HG03457 (cell line): ENCODE measurements at regions not wholly inside any gene's neighbourhood (a gene's known extent, or its start where the extent isn't known, plus 50 kb on each side); places are given as distances from the start of the nearest gene placed in this dataset.
A peak's percentile ranks its signal among the peaks of the same experiment; 100 is the strongest.

ENCODE experiments used
- ATAC-seq: cut with Tn5 transposase; IDR thresholded peaks from one replicate; pipeline ENCODE4 v1.9.1; 2021; ENCODE audit warnings: moderate number of reproducible peaks; ENCODE audit not compliant: unreplicated experiment

DNA sequence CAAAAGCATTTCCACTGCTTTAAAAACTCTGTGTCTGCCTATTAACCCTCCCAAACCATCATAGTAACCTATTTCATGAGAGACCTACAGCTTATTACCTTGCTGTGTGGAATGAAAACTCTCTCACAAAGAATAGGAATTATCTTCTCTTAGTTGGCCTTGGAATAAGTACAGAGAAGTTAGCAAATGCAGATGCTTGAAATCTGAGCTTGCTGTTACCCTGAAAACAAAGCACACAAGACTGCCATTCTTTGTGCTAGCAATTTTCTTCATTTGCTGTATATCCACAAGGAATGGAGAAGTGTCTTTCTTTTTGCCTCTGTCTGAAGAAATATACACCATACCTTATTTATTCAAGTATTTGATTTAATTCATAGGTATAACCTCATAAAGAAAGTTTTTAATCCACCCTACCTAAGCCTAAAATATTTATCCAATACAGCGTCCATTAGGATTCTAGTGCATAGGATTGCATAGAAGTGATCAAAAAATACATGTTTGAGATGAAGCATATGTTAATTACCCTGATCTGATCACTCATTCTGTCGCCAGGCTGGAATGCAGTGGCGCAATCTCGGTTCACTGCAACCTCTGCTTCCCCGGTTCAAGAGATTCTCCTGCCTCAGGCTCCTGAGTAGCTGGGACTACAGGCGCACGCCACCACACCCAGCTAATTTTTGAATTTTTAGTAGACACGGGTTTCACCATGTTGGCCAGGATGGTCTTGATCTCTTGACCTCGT lies 451.1 kb downstream of the LTN1 start:
- ATAC-seq: no peak

DNA sequence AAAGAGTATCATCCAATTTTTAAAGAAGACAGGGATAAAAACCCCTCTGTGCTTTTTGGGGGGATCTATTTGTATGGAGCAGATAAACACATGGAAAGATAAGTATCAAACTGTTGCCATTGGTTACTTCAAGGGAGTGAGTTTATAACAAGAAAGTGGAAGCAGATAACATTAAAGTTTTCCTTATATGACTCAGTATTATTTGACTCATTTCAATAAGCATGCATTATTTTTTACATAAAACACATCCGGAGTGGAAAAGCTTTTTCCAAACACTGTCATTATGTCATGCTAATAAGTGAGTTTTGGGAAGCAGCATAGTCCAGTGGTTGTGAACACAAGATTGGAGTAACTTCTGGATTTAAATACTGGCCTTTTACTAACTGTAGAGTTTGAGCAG lies 452.2 kb downstream of the LTN1 start:
- no peak for ATAC-seq

DNA sequence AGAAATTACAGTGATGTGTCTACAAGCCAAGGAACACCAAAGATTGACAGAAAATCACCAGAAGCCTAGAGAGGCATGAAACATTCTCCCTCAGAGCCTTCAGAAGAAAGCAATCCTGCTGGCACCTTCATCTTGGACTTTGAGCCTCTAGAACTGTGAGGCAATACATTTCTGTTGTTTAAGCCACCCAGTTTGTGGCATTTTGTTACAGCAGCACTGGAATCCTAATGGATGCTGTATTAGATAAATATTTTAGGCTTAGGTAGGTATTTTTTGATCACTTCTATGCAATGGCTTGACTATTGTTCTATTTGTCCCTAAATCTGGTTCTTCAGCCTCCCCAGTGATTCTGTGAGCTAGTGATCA lies 453.1 kb downstream of the LTN1 start:
- no peak for ATAC-seq

DNA sequence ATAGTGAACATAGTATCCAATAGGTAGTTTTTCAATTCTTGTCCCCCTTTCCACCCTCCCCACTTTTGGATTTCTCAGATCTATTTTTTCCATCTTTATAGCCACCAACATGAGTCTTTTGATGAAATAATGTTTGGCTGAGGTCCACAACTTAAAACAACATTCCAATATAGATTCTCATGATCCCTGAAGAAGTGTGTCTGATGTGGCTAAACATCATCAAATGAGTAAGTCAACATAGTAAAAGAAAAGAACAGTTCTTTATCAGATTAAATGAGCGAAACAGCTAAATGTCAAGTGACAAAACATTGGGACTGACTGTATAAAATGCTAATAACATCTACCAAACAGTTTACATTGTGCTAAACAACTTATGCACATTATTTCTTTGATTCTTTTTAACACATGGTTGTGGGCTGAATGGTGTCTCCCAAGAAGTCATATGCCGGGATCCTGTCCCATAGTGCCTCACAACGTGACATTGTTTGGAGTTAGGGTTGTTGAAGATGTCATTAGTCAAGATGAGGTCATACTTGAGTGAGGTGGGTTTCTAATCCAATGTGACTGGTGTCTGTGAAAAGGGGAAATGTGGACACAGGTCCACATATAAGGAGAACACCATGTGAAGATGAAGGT lies 453.6 kb downstream of the LTN1 start:
- ATAC-seq: no peak

DNA sequence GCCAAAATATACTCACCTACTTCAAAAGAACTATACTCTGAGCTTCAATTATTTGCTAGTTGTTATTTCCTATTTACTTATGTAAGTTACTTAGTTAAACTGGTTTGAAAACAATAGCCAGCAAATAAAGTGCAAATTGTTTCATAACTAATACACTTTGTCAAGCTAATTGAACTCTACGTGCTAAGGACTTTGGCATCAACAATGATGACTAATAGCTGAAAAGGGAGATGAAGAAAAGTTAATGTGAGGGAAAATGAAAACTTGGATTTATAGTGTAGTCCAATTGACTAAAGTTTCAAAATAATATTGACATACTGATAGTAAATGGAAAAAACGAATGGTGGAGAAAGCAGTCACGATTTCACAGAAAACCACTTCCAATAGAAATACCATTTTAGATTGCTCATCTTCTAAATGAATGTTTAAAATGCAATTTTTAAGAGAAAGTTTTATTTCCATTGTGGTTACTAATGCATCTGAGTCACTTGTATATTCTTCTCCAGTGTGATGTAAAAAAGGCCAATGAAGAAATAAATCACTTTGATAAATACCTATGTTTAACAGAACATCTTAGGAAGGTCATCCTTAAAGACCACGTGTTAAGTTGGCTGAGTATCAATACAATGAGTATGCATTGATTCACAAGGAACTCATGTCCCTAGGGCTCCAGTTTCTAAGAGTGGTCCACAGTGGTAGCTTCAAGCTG lies 455.2 kb downstream of the LTN1 start:
- no peak for ATAC-seq

DNA sequence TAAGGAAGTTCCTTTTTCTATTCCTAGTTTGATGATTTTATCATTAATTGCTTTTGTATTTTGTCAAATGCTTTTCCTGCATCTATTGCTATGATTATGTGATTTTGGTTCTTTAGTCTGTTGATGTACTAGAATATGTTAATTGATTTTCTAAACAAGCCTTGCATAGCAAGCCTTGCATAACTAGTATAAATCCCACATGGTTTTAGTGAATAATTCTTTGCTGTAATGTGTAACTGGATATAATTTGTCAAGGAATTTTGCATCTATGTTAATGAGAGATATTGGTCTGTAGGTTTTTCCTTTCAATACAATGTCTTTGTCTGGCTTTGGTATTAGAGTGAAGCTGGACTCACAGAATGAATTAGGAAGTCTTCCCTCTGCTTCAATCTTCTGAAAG lies 460.2 kb downstream of the LTN1 start:
- no peak for ATAC-seq

DNA sequence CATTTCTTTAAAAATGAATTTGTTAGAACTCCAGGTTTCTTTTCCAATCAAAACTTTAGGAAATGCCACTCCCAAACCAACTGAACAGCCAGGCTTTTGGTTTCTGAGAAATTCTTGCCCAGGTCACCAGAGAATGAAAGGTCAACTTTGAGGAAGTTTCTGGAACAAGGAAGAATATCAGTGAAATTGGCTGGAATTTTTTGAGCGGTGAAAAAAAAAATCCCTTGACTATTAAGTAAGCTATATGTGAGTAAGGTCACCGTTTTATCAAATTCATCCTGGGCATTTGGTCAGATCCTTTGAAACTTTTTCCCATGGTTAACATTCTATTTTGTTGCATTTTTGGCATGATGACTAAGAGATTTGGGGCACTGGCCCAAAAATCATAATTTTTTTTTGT lies 469.3 kb downstream of the LTN1 start:
- ATAC-seq: no peak

DNA sequence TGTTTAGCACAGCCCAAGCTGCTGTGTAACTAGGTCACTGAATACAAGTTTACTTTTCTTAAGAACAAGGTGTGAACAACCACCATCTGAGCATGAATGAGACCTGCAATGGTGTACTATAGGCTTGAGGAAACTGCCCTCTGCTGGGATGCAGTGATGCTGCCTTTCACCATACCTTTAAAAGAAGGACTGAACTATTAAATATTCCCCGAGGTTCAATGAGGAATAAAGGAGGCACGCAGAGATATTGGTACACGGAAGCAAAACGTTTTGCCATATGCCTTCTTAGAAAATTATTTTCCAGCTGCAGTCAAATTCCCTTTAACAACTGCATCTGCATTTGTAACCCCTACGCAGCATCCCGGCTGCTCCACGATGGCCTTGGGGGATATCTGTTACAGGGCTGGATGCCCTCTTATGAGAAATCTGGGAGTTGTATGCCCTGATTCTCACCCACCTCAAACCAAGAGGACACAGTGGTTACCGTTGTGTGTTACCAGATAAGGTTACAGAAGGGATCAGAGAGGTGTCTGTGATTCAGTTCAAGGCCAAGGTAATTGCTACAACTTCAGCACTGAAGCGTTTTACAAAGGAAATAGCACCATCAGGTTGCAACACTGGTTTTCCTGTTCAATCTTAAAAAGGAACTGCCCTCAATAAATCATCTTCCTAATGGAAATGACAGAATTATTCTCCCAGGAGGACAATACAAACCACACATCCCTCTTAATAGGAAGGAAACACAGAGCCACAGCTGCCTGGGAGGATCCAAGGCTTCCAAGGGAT lies 470.5 kb downstream of the LTN1 start:
- ATAC-seq: no peak

DNA sequence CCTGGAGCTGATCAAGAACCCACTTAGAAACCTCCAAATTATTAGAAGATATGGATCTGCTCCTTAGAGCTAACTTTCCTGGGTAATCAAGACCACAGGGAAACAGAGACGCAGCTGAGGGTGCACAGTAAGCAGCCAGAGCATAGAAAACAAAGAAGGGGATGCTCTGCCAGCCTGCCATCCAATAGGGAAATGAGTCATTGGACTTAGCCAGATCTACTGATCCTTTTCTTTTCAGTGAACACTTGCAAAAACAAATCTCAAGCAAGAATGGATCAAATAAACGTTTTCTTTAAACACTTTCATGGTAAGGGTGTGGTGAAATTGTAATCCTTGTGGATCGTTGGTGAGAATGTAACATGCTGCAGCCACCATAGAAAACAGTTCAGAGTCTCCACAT lies 474.0 kb downstream of the LTN1 start:
- no peak for ATAC-seq

DNA sequence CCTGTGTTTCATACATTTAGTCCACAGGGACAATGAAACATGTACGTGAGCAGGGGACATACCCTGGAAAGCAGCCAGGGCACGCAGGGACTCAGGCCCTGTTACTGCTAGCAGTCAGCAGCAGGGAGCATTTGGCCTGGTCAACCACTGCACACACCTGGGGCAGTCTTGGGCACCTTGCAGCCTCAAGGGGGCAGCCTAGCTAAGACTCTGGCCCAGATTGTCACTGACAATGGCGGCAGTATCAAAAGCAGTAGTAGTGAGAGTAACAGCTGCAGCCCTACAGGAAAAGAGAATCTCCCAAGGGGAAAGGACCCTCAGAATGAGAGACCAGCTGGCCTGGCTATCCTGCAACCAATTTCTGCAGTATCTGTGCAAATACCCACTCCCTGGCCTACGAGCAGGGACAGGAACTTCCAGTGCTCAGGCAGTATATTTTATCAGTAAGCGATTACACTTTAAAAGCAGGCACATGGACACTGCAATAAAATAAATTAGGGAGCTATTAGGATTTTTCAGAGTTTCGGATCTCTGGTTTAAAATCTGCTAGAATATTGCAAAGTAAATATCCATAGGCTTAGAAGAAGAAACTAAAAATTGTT lies 475.6 kb downstream of the LTN1 start:
- peak; percentile 97 for ATAC-seq

DNA sequence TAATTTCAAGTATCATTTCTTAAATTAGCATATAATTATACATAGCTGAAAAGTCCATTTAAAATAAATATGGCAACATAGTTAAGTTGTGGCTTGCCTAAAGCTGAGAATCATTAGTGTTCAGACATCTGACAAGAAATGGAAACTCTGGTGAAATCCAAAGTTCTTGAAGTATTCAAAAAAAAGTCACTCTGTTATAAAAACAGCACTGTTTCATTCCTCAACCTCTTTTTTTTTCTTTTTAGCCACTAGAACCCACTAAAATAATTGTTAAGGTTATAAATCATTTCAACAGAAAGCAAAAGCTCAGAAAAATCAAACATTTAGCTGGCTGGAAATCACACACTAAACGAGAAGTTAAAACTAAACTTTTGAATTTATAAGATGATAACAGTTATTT lies 476.7 kb downstream of the LTN1 start:
- ATAC-seq: no peak

DNA sequence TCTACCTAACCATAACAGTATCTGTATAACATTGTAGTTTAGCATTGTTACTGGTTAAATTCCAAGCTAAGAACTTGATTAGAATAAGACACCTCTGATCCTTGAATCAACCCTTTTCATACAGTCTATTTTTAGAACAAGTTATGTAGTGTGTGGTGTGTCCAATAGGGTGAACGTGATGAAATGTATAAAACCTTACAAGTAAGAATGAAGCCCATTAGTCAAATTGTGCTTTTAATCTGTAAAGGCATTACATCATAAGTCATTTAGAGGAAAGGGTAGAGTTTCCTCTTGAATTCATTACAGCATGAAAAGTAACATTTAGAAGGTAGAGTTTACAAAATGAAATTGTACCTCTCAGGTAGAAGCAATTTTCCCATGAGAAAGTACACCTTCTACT lies 479.2 kb downstream of the LTN1 start:
- no peak for ATAC-seq

DNA sequence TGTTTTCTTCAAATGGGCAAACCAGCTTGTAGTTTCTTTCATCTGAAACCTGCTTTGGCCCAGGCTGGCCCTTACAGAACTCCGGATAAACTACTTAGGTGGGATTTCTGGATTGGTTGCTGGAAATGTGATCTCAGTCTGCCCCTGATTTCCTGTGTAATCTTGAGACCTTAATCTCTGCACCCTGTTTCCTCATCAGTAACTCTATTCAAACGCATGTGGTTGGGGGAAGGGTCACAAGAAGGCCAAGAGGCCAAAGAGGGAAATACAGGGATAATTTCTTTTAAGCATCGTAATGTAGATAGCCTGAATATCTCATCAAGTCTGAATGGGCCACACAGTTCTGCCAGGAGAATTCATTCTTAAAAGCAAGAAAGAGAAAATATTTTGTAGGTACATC lies 483.6 kb downstream of the LTN1 start:
- no peak for ATAC-seq

DNA sequence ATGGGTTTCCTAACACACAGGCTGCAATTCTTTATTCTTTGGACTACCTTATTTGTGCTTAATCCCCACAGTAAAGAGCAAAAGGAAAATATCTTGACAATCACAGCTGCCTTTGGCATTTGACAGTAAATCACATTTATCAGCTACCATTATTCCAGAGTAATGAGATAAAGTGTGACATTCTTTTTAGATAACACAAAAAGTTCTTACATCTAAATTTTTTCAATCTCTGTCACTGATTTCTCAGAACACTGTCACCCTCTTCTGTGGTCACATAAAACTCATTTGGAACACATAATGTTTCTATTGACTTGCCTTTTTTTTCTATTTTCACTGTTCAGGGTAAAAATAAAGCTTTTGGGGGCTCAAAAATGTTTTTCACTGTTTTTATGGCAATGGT lies 484.6 kb downstream of the LTN1 start:
- ATAC-seq: no peak

DNA sequence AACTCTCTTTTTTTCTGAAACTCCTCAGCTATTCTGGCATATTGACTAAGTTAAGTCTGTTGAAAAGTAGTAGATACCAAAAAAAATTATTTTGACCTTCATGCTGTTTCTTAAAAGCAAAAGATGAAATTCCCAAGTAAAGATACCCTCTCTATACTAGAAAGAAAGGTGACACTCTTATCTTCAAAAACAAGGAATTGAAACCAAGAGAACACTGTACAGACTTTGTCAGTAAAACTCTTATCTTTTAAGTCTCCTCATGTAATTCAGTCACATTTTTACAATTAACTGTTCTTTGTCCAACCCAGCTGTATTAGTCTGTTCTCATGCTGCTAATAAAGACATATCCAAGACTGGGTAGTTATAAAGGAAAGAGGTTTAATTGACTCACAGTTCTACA lies 496.2 kb downstream of the LTN1 start:
- ATAC-seq: no peak

DNA sequence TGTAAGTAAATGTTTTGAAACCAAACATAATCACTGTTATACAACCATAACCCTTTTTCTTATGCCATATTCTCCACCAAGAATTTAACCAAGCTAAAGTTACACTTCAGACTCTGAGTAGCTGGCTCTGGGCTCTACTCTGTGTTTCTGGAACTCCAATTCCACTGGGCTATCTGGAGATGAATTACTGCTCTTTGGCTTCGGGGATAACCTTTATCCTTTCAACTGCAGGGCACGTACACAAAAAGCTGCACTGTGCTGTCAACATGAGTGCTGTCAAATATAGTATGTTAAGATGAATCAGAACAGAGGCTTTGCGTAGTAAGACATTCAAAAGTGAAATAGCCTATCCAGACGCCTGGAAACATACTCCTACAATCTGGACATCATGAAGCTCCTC lies 500.6 kb downstream of the LTN1 start:
- ATAC-seq: no peak

DNA sequence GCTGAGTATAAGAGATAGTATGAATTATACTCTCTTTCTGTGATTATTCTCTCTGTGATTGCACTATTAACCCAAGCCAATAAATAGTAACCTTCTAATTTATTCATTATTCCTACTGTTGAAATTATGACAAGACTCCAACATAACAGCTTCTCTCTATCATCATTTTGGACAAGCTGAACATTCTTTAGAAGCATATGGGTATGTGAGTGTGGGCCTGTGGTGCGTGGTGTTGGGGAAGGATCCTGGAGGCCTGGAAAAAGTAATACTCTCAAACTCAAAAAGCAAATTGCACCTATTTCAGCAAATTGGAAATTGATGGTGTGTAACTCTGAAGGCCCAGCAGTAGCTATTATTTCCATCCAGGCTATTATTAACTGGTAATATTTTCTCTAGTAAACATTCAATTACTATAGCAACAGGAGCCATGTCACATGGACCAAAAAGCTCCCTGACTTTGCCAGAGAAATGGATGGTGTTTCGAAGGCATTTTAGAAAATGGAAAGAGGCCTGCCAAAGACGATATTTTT lies 502.8 kb downstream of the LTN1 start:
- no peak for ATAC-seq

DNA sequence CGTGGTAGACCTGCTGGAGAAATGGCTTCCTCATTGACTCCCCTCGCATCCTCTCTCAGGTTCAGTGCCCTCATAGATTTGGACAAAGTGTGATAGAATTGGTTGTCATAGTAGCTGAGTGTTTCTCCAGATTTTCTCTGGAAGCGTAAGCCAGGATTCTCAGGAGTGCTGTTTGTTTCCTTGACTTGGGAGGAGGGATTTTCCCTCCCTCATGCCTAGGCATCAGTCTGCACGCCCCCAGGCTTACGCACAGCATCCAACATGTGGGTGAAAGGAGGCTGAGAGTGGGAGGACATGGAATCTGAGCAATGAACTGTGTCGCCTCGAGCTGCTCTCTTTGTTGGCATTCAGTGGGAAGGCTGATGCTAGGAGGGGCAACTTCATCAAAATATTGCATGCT lies 503.5 kb downstream of the LTN1 start:
- ATAC-seq: no peak

DNA sequence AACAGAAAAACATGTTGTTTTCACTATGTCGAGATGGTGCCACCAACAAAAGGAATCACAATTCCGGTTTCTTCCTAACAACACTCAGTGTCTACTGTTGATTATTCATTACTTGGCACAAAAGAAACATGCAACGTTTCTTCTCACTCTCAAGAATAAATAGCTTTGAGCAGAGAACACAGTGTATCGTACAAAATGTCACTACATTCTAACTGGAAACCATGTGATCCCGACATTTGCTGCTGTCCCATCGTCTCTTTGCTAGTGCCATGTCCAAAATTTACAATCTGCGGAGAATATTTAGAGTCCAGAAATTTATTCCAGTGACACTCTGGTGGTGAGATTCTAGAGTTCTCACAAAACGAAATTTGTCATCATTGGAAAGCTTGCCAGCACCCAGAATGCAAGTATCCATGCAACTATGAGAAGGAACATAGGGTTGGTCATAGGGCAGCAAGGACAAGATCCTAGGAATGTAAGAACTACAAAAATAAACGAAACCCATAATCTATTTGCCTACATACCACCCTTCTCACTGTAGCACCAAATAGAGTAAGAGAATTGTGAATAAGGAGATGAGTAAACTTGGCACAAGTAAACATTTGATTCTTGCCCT lies 505.1 kb downstream of the LTN1 start:
- no peak for ATAC-seq

DNA sequence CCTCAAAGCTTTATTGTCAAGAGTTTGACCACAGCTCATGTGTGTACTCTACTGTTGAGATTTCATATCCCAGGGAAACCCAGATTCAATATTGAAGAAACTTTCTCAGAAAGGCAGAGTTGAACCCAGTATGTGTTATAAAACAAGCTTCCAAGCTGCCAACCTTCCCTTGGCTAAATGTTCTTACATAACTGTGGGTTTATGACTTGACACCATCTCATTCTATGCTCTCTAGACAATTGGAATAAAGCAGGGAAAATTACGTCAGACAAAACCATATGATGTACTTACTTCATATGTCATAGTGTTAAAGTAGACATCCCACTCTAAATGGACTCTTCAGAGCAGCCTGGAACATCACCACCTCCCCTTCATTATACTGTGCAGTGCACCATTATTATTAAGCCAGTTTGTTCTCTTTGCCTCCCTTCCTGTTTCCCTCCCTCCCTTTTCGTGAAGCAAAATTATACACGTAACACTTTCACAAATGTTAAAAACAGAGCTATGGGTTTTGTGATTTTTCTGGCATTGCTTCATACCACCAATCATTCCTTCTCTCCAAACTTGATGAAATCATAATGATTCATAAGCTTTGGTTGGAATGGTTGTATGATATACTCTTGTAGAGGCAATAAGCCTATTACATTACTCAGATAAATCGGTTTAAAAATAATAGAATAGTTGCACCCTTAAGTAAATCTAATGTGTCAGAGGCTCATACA lies 507.2 kb downstream of the LTN1 start:
- no peak for ATAC-seq
